PFSK-1 (cell line): ENCODE measurements at regions not wholly inside any gene's neighbourhood (a gene's known extent, or its start where the extent isn't known, plus 50 kb on each side); places are given as distances from the start of the nearest gene placed in this dataset.

Experiments used
- FOXP2 ChIP-seq: optimal IDR thresholded peaks from 2 replicates; pipeline ENCODE3; 2011; ENCODE audit warnings: borderline replicate concordance, control low read depth, inconsistent platforms; ENCODE audit not compliant: insufficient read depth; ENCODE audit errors: extremely low read length, extremely low read depth
- POLR2AphosphoS5 ChIP-seq: IDR thresholded peaks from 2 replicates; pipeline ENCODE4 v1.6.1; 2012; ENCODE audit warnings: low read depth, mild to moderate bottlenecking, control low read depth, low read length, moderate library complexity
- SIN3A ChIP-seq: IDR thresholded peaks from 2 replicates; pipeline ENCODE4 v1.6.1; 2012; ENCODE audit warnings: mild to moderate bottlenecking, low read length, moderate library complexity, borderline replicate concordance; ENCODE audit not compliant: insufficient read depth
- TAF1 ChIP-seq: IDR thresholded peaks from 2 replicates; pipeline ENCODE4 v1.6.1; 2012; ENCODE audit warnings: low read length, control low read depth, borderline replicate concordance; ENCODE audit not compliant: insufficient read depth
- TF ChIP-seq, protein P1 (sequence below), 2 experiments: IDR thresholded peaks; 2 replicates each; pipeline versions ENCODE4 v1.6.1 to v1.8.0; 2011 to 2012; ENCODE audit warnings: low read depth in 2 of 2, low read length in 2 of 2, control low read depth in 1 of 2, inconsistent platforms in 1 of 2, mild to moderate bottlenecking in 1 of 2, moderate library complexity in 1 of 2; ENCODE audit not compliant: insufficient read depth in 1 of 2

DNA sequence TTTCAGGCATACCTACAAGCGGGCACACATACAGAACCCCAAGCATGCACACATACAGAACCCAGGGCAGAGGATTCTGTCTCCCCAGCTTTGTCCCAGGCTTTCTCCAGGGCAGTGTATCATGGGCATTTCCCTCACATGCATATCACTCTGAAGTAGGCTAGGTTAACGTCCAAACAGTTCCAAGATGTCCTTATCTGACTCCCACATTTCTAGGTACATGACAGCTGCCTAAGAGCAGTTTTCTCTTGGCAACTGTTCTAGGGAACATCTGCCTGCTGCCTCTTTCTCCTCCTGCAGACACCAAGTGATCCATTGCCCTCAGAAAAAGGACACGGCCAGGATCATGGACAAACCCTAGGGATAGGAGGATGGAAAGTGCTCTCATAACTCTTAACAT, 84.9 kb upstream of the NR3C1 start:
- TF ChIP-seq SIN3A = no peak
- TF ChIP-seq TAF1 = no peak
- TF ChIP-seq, protein P1, sequence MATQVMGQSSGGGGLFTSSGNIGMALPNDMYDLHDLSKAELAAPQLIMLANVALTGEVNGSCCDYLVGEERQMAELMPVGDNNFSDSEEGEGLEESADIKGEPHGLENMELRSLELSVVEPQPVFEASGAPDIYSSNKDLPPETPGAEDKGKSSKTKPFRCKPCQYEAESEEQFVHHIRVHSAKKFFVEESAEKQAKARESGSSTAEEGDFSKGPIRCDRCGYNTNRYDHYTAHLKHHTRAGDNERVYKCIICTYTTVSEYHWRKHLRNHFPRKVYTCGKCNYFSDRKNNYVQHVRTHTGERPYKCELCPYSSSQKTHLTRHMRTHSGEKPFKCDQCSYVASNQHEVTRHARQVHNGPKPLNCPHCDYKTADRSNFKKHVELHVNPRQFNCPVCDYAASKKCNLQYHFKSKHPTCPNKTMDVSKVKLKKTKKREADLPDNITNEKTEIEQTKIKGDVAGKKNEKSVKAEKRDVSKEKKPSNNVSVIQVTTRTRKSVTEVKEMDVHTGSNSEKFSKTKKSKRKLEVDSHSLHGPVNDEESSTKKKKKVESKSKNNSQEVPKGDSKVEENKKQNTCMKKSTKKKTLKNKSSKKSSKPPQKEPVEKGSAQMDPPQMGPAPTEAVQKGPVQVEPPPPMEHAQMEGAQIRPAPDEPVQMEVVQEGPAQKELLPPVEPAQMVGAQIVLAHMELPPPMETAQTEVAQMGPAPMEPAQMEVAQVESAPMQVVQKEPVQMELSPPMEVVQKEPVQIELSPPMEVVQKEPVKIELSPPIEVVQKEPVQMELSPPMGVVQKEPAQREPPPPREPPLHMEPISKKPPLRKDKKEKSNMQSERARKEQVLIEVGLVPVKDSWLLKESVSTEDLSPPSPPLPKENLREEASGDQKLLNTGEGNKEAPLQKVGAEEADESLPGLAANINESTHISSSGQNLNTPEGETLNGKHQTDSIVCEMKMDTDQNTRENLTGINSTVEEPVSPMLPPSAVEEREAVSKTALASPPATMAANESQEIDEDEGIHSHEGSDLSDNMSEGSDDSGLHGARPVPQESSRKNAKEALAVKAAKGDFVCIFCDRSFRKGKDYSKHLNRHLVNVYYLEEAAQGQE (IDR thresholded peaks at IDR 0.05; ENCODE audit: insufficient read depth in 1 of 2, low read depth in 2 of 2, low read length in 2 of 2) = no peak
- no peak for TF ChIP-seq FOXP2

DNA sequence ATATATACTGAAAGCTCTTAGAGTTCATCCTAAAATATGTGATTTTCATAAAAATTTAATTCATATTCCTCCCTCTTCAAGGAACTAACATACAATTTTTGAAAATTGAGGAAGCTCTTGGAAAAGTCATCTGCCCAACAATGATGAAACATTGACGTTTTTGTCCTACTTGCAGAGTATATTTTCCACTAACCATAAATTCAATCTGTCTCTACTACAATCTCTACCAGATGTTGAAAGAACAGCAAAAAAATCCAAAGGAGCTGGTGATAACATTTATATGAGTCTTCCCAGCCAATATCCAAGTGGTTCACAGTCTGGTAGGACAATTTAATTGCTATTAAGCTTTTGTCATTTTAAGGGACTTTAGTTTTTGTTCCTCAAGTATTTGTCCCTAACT, 81.1 kb upstream of the NR3C1 start:
- TF ChIP-seq, protein P1 (IDR thresholded peaks at IDR 0.05; ENCODE audit: insufficient read depth in 1 of 2, low read depth in 2 of 2, low read length in 2 of 2) = no peak
- no peak for TF ChIP-seq FOXP2
- TF ChIP-seq TAF1 = no peak
- no peak for TF ChIP-seq SIN3A
- no peak for TF ChIP-seq POLR2AphosphoS5

DNA sequence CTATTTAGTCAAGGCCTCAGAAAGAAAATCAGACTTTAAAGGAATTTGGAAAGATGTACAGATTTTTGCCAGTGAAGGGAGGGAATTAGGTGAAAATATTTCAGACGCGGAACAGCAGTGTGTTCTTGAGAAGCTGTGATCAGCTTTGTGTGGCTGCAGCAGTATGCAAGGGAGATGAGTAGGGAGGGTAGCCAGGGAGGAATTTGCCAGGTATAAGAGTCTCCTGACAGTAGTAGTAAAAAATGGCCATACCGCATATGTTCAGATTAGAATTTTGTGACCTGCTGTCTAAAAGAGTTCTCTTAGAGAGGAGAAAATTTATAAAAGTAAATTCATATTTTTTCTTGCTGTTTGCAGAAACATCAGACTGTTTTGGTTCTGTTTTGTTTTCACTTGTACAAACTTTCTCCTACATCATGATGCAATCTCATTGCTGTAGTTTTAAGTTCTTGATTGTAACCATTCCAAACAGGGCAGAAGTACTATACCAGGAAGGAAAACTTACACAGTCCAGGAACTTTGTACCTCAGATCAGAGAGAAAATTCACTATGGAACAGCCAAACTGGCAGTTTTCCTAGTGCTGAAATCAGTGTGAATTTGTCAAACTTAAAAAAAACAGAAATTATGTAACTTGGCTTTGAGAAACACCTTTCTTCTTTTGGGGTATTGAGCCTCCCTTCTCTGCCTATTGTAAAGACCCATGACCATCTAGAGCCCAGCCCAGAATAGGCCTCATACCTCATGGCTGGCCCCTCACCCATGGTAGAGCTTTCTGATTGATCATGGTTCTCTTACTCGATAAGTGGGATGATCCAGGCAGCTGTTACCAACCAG, 78.4 kb upstream of the NR3C1 start:
- no peak for TF ChIP-seq FOXP2
- no peak for TF ChIP-seq SIN3A
- no peak for TF ChIP-seq POLR2AphosphoS5
- no peak for TF ChIP-seq TAF1
- TF ChIP-seq, protein P1 (IDR thresholded peaks at IDR 0.05; ENCODE audit: insufficient read depth in 1 of 2, low read depth in 2 of 2, low read length in 2 of 2) = no peak

DNA sequence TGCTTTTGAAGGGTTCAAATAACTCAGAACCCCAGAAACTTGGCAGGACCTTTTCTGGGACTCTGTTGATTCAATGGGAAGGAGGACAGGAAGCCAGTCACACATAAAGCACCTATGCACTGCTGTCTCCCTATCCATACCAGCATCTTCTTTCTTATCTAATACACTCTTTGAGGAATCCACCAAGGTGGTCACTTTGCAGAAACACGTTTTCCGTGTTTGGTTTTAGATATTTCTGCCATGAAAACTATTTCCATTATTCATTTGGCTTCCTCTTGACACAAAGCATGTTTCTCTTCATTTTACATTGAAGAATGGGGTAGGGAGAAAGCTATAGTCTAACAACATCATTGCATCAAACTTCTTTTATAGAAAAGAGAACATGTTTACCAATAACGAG, 76.5 kb upstream of the NR3C1 start:
- TF ChIP-seq FOXP2 = no peak
- TF ChIP-seq SIN3A = no peak
- TF ChIP-seq TAF1 = no peak
- no peak for TF ChIP-seq POLR2AphosphoS5
- TF ChIP-seq, protein P1 (IDR thresholded peaks at IDR 0.05; ENCODE audit: insufficient read depth in 1 of 2, low read depth in 2 of 2, low read length in 2 of 2) = no peak
